Transverse colon (tissue), 4 donors: ENCODE measurements at regions not wholly inside any gene's neighbourhood (a gene's known extent, or its start where the extent isn't known, plus 50 kb on each side); places are given as distances from the start of the nearest gene placed in this dataset.
A peak's percentile ranks its signal among the peaks of the same experiment; 100 is the strongest.

Experiments
- DNase-seq: peaks from one replicate; pipeline ENCODE4 v3.0.0-alpha.2; 2019
- H3K27ac ChIP-seq, 4 donors: fragments of 200-600 bp; sonication (generic); 2 replicates each; pipeline ENCODE4 v1.5.1; 2016 to 2018; ENCODE audit warnings: inconsistent platforms in 4 of 4
- H3K27me3 ChIP-seq: fragments of 200-600 bp; sonication (generic); 2 replicates; pipeline ENCODE4 v1.5.1; 2017; ENCODE audit warnings: inconsistent platforms
- H3K36me3 ChIP-seq, 4 donors: fragments of 200-600 bp; sonication (generic); 2 replicates each; pipeline ENCODE4 v1.5.1; 2017 to 2019; ENCODE audit warnings: inconsistent platforms in 4 of 4
- H3K4me1 ChIP-seq, 4 donors: fragments of 200-600 bp; sonication (generic); 2 replicates each; pipeline ENCODE4 v1.5.1; 2017 to 2020; ENCODE audit warnings: inconsistent platforms in 4 of 4
- H3K4me3 ChIP-seq, 4 donors: fragments of 200-600 bp; sonication (generic); 1 replicate in 1 of 4; 2 replicates in 3 of 4; pipeline versions ENCODE4 v1.5.1 to v1.6.1; 2017 to 2019; ENCODE audit warnings: inconsistent platforms in 4 of 4
- H3K9me3 ChIP-seq, 2 donors: fragments of 200-600 bp; sonication (generic); 2 replicates each; pipeline ENCODE4 v1.5.1; 2017 to 2019; ENCODE audit warnings: inconsistent platforms in 2 of 2
- EP300 ChIP-seq: sonication (generic); formaldehyde crosslinking; IDR thresholded peaks from one replicate; pipeline ENCODE4 v1.6.1; 2017; ENCODE audit warnings: antibody characterized with exemption, low read depth
- POLR2A ChIP-seq: fragments of 450-650 bp; IDR thresholded peaks from one replicate; pipeline ENCODE4 v1.6.1; 2016; ENCODE audit warnings: antibody characterized with exemption, mild to moderate bottlenecking, moderate library complexity
- POLR2AphosphoS5 ChIP-seq, 3 donors: sonication (generic); formaldehyde crosslinking; IDR thresholded peaks; one replicate each; pipeline ENCODE4 v1.6.1; 2016; ENCODE audit warnings: antibody characterized with exemption in 3 of 3
- WGBS, 2 donors: methylation state at CpG; one replicate each; pipeline ENCODE4 v1.1.5; 2018; ENCODE audit warnings: low coverage in 1 of 2; 5-methylcytosine and 5-hydroxymethylcytosine counted together
- in situ Hi-C, 4 donors: fragments of 200-750 bp; cut with MboI; loops; one replicate each; pipeline versions ENCODE4 v1.15.0 to v1.15.1; 2017; ENCODE audit warnings: low sequenced_read_pairs in 3 of 4, low pct_ligation_motif_present in 1 of 4, low pct_unique_long_range_greater_than_20kb in 1 of 4
- intact Hi-C: fragments of 100-400 bp; cut with DNase I; formaldehyde crosslinking; loops from one replicate; pipeline ENCODE4 v1.15.1; 2023; ENCODE audit warnings: low total_unique reads
- TF ChIP-seq, protein P1 (sequence below), 5 experiments: fragments of 200-600 bp in 3 of 5; fragments of 450-650 bp in 2 of 5; sonication (generic) in 3 of 5; IDR thresholded peaks; 1 replicate in 2 of 5; 2 replicates in 3 of 5; pipeline ENCODE4 v1.5.1; 2016 to 2017; ENCODE audit warnings: antibody characterized with exemption in 5 of 5, inconsistent platforms in 3 of 5, mild to moderate bottlenecking in 2 of 5, moderate library complexity in 1 of 5

DNA sequence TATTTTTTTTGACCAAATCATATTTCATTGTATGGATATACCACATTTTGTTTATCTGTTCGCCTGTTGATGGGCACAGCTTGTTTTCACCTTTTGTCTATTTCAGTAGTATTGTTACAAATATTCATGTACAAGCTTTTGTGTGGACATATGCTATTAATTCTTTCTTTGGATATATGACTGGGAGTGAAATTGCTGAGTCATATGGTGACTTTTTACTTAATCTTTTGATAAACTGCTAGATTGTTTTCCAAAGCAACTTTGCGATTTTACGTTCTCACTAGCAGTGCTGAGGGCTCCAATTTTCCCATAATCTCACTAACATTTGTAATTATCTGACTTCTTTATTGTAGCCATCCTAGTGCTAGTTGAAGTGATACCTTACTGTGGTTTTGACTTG lies 112.4 kb downstream of the CD8B2 start:
- in situ Hi-C loops, result loop anchor here in 1 of 4 donors (25.0 kb wide), 1 partner anchor 487 kb away; no protein-coding TSS in a partner anchor
- WGBS, 2 donors, result 88 to 89% methylated on average over 3 of the region's 3 CpGs

GRCh38 chr2:106602042-106602441 lies 114.9 kb downstream of the CD8B2 start:
- WGBS, 2 donors, result 83 to 90% methylated on average over 3 to 4 of the region's 4 CpGs
- Histone ChIP-seq H3K27me3 (no peaks in the 10 kb centered on the region), H3K4me1 (peaks cover 0 to 4% (median under 1%) of the 10 kb centered on the region in 4 donors), H3K36me3 (no peaks in the 10 kb centered on the region), H3K4me3 (no peak overlapping the region), H3K9me3 (no peaks in the 10 kb centered on the region), H3K27ac (no peak overlapping the region)
- in situ Hi-C loops, result no loop called here
- no peak for TF ChIP-seq EP300
- no peak for TF ChIP-seq POLR2A
- TF ChIP-seq POLR2AphosphoS5 (IDR thresholded peaks at IDR 0.05), result no peak
- TF ChIP-seq, protein P1, sequence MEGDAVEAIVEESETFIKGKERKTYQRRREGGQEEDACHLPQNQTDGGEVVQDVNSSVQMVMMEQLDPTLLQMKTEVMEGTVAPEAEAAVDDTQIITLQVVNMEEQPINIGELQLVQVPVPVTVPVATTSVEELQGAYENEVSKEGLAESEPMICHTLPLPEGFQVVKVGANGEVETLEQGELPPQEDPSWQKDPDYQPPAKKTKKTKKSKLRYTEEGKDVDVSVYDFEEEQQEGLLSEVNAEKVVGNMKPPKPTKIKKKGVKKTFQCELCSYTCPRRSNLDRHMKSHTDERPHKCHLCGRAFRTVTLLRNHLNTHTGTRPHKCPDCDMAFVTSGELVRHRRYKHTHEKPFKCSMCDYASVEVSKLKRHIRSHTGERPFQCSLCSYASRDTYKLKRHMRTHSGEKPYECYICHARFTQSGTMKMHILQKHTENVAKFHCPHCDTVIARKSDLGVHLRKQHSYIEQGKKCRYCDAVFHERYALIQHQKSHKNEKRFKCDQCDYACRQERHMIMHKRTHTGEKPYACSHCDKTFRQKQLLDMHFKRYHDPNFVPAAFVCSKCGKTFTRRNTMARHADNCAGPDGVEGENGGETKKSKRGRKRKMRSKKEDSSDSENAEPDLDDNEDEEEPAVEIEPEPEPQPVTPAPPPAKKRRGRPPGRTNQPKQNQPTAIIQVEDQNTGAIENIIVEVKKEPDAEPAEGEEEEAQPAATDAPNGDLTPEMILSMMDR (IDR thresholded peaks at IDR 0.05), result no peak
- DNase-seq, result no peak
- intact Hi-C loops, result no loop called here

More for the DNA sequence above, 112.4 kb downstream of the CD8B2 start:
- H3K36me3 ChIP-seq, result no peaks in the 10 kb centered on the region
- H3K27ac ChIP-seq, result no peak overlapping the region
- H3K27me3 ChIP-seq, result no peaks in the 10 kb centered on the region
- intact Hi-C loops, result no loop called here
- no peaks in the 10 kb centered on the region for H3K9me3 ChIP-seq
- no peak overlapping the region for H3K4me3 ChIP-seq
- H3K4me1 ChIP-seq, result no peaks in the 10 kb centered on the region
- DNase-seq, result no peak
- no peak for TF ChIP-seq POLR2A
- TF ChIP-seq POLR2AphosphoS5 (IDR thresholded peaks at IDR 0.05), result no peak
- TF ChIP-seq EP300, result no peak
- TF ChIP-seq, protein P1 (IDR thresholded peaks at IDR 0.05), result no peak

DNA sequence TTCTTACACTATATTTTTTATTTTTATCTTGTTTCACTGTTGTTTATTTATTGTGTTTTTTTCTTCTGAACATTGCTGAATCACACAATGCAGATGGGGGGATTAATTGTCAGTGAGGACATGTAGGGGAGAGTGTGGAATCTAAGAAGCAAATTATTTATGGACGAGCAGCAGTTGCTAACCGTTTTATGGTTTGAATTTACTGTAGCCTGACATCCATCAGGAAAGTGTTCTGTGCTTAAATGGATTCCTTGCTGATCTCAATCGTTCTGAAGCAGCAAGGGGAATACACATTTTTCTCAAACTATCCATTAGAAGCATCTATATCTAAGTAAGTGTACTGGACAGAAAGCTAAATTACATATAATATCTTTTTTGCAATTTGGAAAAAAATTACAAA lies 119.5 kb downstream of the CD8B2 start:
- intact Hi-C loops (no loop called here), in situ Hi-C loops (no loop called here)
- WGBS, 2 donors, result 21 to 62% methylated on average over 2 to 3 of the region's 3 CpGs

GRCh38 chr2:106607371-106607770 lies 120.2 kb downstream of the CD8B2 start:
- Histone ChIP-seq H3K9me3 (no peaks in the 10 kb centered on the region), H3K27ac (peak overlapping the region in 1 of 4 donors; percentile 10), H3K27me3 (no peaks in the 10 kb centered on the region), H3K36me3 (no peaks in the 10 kb centered on the region), H3K4me3 (no peak overlapping the region), H3K4me1 (peaks cover 3 to 29% (median 19%) of the 10 kb centered on the region in 4 donors)
- in situ Hi-C loops, result no loop called here
- 53% methylated on average over 1 of the region's 1 CpG; no CpG with 5 or more reads in 1 of the 2 donors for WGBS, 2 donors
- TF ChIP-seq, protein P1 (IDR thresholded peaks at IDR 0.05), result no peak
- TF ChIP-seq POLR2A, result no peak
- TF ChIP-seq POLR2AphosphoS5 (IDR thresholded peaks at IDR 0.05), result no peak
- TF ChIP-seq EP300, result no peak
- peak; percentile 45 for DNase-seq
- intact Hi-C loops, result no loop called here

More for the DNA sequence above, 119.5 kb downstream of the CD8B2 start:
- H3K36me3 ChIP-seq, result no peaks in the 10 kb centered on the region
- no peak overlapping the region for H3K27ac ChIP-seq
- no peaks in the 10 kb centered on the region for H3K27me3 ChIP-seq
- H3K4me3 ChIP-seq, result no peak overlapping the region
- TF ChIP-seq EP300, result no peak
- no peaks in the 10 kb centered on the region for H3K9me3 ChIP-seq
- no peak for DNase-seq
- peaks cover 3 to 29% (median 19%) of the 10 kb centered on the region in 4 donors for H3K4me1 ChIP-seq

DNA sequence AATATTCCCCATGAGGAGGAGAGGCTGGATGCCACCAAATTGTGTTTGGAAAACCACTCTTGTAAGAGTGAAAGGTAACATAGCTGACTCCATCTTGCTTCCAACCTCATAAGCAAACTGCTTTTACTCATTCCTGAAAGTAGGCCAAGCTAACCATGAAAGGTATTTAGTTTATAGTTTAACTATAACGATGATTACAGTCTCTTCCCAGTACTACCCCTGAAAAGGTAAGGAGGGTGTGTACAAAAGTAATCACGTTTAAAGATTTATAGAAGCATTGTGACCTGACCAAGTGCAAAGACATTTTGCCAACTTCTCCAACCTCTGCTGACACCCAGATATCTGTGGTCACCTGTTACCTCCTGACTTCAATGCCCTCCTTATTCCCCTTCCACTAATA lies 122.6 kb downstream of the CD8B2 start:
- H3K36me3 ChIP-seq, result no peaks in the 10 kb centered on the region
- intact Hi-C loops, result no loop called here
- WGBS, 2 donors, result 23 to 32% methylated on average over 2 of the region's 2 CpGs
- no peaks in the 10 kb centered on the region for H3K9me3 ChIP-seq
- H3K27me3 ChIP-seq, result no peaks in the 10 kb centered on the region
- H3K4me1 ChIP-seq, result peaks cover 3 to 45% (median 27%) of the 10 kb centered on the region in 4 donors
- DNase-seq, result no peak
- H3K4me3 ChIP-seq, result no peak overlapping the region
- TF ChIP-seq, protein P1 (IDR thresholded peaks at IDR 0.05), result no peak
- TF ChIP-seq POLR2A (no peak), POLR2AphosphoS5 (IDR thresholded peaks at IDR 0.05) (no peak), EP300 (no peak)
- peak overlapping the region in 2 of 4 donors; percentile 31 to 36 for H3K27ac ChIP-seq
- in situ Hi-C loops, result no loop called here
